Neural progenitor cell (in vitro differentiated cells): ENCODE measurements at regions not wholly inside any gene's neighbourhood (a gene's known extent, or its start where the extent isn't known, plus 50 kb on each side); places are given as distances from the start of the nearest gene placed in this dataset.
"Not testable (repeated sequence)": the region's sequence is repeated elsewhere in the genome, so short reads cannot be mapped to it uniquely, and the experiment has no call there.

ENCODE experiments used
- DNase-seq: peaks from one replicate; pipeline ENCODE4 v3.0.0-alpha.2; 2016; ENCODE audit warnings: low spot score
- H2AFZ ChIP-seq: fragments of 200-600 bp; sonication (generic); replicated peaks from 2 replicates; pipeline ENCODE4 v1.6.1; 2016; ENCODE audit warnings: antibody characterized with exemption
- H3F3A ChIP-seq: fragments of 200-600 bp; sonication (generic); 2 replicates; pipeline ENCODE4 v1.6.1; 2016; ENCODE audit warnings: antibody characterized with exemption, low read depth
- H3K27ac ChIP-seq: fragments of 200-600 bp; sonication (generic); 2 replicates; pipeline ENCODE4 v1.5.1; 2016; ENCODE audit warnings: mild to moderate bottlenecking
- H3K27me3 ChIP-seq: fragments of 200-600 bp; sonication (generic); 2 replicates; pipeline ENCODE4 v1.6.1; 2016; ENCODE audit warnings: mild to moderate bottlenecking, moderate library complexity
- H3K36me3 ChIP-seq: fragments of 200-600 bp; sonication (generic); 2 replicates; pipeline ENCODE4 v1.5.1; 2016
- H3K4me1 ChIP-seq: fragments of 200-600 bp; sonication (generic); 2 replicates; pipeline ENCODE4 v1.6.1; 2016; ENCODE audit warnings: mixed run types
- H3K4me2 ChIP-seq: fragments of 200-600 bp; sonication (generic); 2 replicates; pipeline ENCODE4 v1.6.1; 2016
- H3K4me3 ChIP-seq: fragments of 200-600 bp; sonication (generic); 2 replicates; pipeline ENCODE4 v1.5.1; 2016
- H3K79me2 ChIP-seq: fragments of 200-600 bp; sonication (generic); 2 replicates; pipeline ENCODE4 v1.6.1; 2016; ENCODE audit warnings: low read depth
- H3K9ac ChIP-seq: fragments of 200-600 bp; sonication (generic); 2 replicates; pipeline ENCODE4 v1.6.1; 2016
- H3K9me3 ChIP-seq: fragments of 200-600 bp; sonication (generic); 2 replicates; pipeline ENCODE4 v1.5.1; 2016; ENCODE audit warnings: low read depth
- H4K20me1 ChIP-seq: fragments of 200-600 bp; sonication (generic); 2 replicates; pipeline ENCODE4 v1.6.1; 2016; ENCODE audit warnings: low read depth
- H3K27ac Mint-ChIP-seq: 3 replicates; pipeline ENCODE4 v1.8.0; 2021; ENCODE audit warnings: mixed read lengths
- H3K27me3 Mint-ChIP-seq: 2 replicates; pipeline ENCODE4 v1.8.0; 2022; ENCODE audit warnings: low read depth, mild to moderate bottlenecking, inconsistent platforms, moderate library complexity, mixed read lengths; ENCODE audit not compliant: insufficient read depth
- H3K36me3 Mint-ChIP-seq: 3 replicates; pipeline ENCODE4 v1.8.0; 2021; ENCODE audit warnings: mixed read lengths
- H3K4me1 Mint-ChIP-seq: 3 replicates; pipeline ENCODE4 v1.8.0; 2021; ENCODE audit warnings: mixed read lengths
- H3K4me3 Mint-ChIP-seq: 3 replicates; pipeline ENCODE4 v1.8.0; 2021; ENCODE audit warnings: mild to moderate bottlenecking, moderate library complexity, mixed read lengths
- H3K9me3 Mint-ChIP-seq: 3 replicates; pipeline ENCODE4 v1.8.0; 2020; ENCODE audit warnings: mixed read lengths
- CTCF ChIP-seq: fragments of 200-600 bp; sonication (generic); IDR thresholded peaks from 2 replicates; pipeline ENCODE4 v1.5.1; 2017; ENCODE audit warnings: antibody characterized with exemption, mild to moderate bottlenecking
- EZH2 ChIP-seq: fragments of 200-600 bp; sonication (generic); IDR thresholded peaks from 2 replicates; pipeline ENCODE4 v1.6.1; 2017; ENCODE audit warnings: antibody characterized with exemption, mild to moderate bottlenecking, moderate library complexity
- EZH2phosphoT487 ChIP-seq: fragments of 200-600 bp; sonication (generic); IDR thresholded peaks from 2 replicates; pipeline ENCODE4 v1.6.1; 2017; ENCODE audit warnings: antibody characterized with exemption

DNA sequence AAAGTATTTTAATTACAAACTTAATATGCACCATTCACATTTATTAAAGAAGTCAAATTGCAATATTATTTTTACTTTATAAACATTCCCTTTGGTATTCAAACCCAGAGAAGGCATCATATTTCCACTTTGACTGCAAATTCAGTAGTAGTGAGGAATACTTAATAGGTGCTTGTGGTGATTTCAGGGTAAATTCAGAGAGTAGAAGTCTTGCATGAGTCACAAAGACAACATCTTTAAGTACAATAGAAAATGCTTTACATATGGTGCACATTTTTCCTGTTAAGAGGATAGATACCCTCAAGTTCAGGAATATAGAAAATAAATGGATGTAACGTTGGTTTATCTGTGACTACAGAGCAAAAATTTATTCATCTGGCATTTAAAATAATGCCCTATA lies 390.2 kb downstream of the TENT5A start:
- DNase-seq, result no peak
- Mint-ChIP-seq H3K36me3 (no peaks in the 10 kb centered on the region), H3K27ac (no peak overlapping the region), H3K9me3 (no peaks in the 10 kb centered on the region), H3K4me3 (no peak overlapping the region), H3K27me3 (no peaks in the 10 kb centered on the region), H3K4me1 (peaks cover 4% of the 10 kb centered on the region)
- H4K20me1 ChIP-seq, result no peaks in the 10 kb centered on the region
- no peaks in the 10 kb centered on the region for H3K9me3 ChIP-seq
- no peaks in the 10 kb centered on the region for H3K36me3 ChIP-seq
- no peak overlapping the region for H3K4me2 ChIP-seq
- TF ChIP-seq EZH2 (no peak), CTCF (no peak)
- H2AFZ ChIP-seq, result no peak overlapping the region
- no peak overlapping the region for H3K4me3 ChIP-seq
- H3K27ac ChIP-seq, result no peak overlapping the region
- H3K79me2 ChIP-seq, result no peaks in the 10 kb centered on the region
- H3K27me3 ChIP-seq, result no peaks in the 10 kb centered on the region
- H3K4me1 ChIP-seq, result no peaks in the 10 kb centered on the region
- no peak overlapping the region for H3K9ac ChIP-seq
- no peaks in the 10 kb centered on the region for H3F3A ChIP-seq

DNA sequence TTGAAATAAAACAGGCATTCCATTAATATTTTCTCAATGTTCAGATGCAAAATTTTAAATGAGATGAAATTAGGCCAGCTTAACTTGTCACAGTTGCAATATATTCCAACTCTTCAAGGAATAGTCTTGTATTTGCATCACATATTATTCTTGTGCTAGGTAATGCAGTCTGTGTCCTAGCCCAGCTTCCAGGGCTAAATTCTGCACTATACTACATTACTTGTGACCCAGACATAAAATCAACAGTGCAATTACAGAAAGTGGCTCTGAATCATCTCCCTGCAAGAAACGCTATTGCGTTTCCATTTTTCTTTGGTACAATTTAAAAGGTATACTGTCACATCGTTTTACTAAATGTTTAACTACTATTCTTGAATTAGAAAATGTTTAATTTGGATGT lies 399.2 kb downstream of the TENT5A start:
- peaks cover 7% of the 10 kb centered on the region for H3K27me3 Mint-ChIP-seq
- H2AFZ ChIP-seq, result no peak overlapping the region
- H3K4me3 Mint-ChIP-seq, result no peak overlapping the region
- DNase-seq, result no peak
- no peak overlapping the region for H3K27ac ChIP-seq
- H3K9me3 ChIP-seq, result no peaks in the 10 kb centered on the region
- no peaks in the 10 kb centered on the region for H4K20me1 ChIP-seq
- no peaks in the 10 kb centered on the region for H3K36me3 Mint-ChIP-seq
- no peaks in the 10 kb centered on the region for H3K79me2 ChIP-seq
- H3K36me3 ChIP-seq, result no peaks in the 10 kb centered on the region
- TF ChIP-seq CTCF (no peak), EZH2phosphoT487 (no peak), EZH2 (no peak)
- H3K9me3 Mint-ChIP-seq, result no peaks in the 10 kb centered on the region
- no peak overlapping the region for H3K27ac Mint-ChIP-seq
- no peaks in the 10 kb centered on the region for H3K4me1 Mint-ChIP-seq
- no peaks in the 10 kb centered on the region for H3K4me1 ChIP-seq
- H3K27me3 ChIP-seq, result no peaks in the 10 kb centered on the region
- H3K9ac ChIP-seq, result no peak overlapping the region
- no peaks in the 10 kb centered on the region for H3F3A ChIP-seq
- no peak overlapping the region for H3K4me3 ChIP-seq
- no peak overlapping the region for H3K4me2 ChIP-seq

DNA sequence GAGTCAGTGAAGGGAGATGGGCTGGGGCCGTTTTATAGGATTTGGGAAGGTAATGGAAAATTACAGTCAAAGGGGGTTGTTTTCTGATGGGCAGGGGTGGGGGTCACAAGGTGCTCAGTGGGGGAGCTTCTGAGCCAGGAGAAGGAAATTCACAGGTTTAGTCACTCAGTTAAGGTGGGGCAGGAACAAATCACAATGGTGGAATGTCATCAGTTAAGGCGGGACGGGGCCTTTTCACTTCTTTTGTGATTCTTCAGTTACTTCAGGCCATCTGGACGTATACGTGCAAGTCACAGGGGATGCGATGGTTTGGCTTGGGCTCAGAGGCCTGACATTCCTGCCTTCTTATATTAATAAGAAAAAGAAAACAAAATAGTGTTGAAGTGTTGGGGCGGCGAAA lies 408.5 kb downstream of the TENT5A start:
- H3K27ac Mint-ChIP-seq, H3K4me1 Mint-ChIP-seq, H3K27me3 ChIP-seq, H3K27ac ChIP-seq, H3K79me2 ChIP-seq, H3K4me3 ChIP-seq, H3K4me2 ChIP-seq, H3K36me3 Mint-ChIP-seq, H3F3A ChIP-seq, H3K9me3 ChIP-seq, H2AFZ ChIP-seq, H3K36me3 ChIP-seq, H3K4me3 Mint-ChIP-seq, H3K9me3 Mint-ChIP-seq, DNase-seq, H3K27me3 Mint-ChIP-seq, H4K20me1 ChIP-seq, H3K9ac ChIP-seq, H3K4me1 ChIP-seq: not testable (repeated sequence)

DNA sequence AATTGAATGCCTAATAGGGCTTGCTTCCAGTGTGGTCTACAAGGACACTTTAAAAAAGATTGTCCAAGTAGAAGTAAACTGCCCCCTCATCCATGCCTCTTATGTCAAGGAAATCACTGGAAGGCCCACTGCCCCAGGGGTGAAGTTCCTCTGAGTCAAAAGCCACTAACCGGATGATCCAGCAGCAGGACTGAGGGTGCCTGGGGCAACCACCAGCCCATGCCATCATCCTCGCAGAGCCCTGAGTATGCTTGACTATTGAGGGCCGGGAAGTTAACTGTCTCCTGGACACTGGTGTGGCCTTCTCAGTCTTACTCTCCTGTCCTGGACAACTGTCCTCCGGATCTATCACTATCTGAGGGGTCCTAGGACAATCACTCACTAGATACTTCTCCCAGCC lies 411.5 kb downstream of the TENT5A start:
- Histone ChIP-seq H3F3A (no peaks in the 10 kb centered on the region), H3K27ac (no peak overlapping the region), H2AFZ (no peak overlapping the region), H3K36me3 (no peaks in the 10 kb centered on the region), H3K4me2 (no peak overlapping the region), H3K9ac (no peak overlapping the region), H3K27me3 (no peaks in the 10 kb centered on the region), H3K4me3 (no peak overlapping the region), H3K9me3 (no peaks in the 10 kb centered on the region), H3K4me1 (no peaks in the 10 kb centered on the region), H3K79me2 (no peaks in the 10 kb centered on the region), H4K20me1 (no peaks in the 10 kb centered on the region)
- no peaks in the 10 kb centered on the region for H3K27me3 Mint-ChIP-seq
- no peak overlapping the region for H3K27ac Mint-ChIP-seq
- no peaks in the 10 kb centered on the region for H3K36me3 Mint-ChIP-seq
- TF ChIP-seq CTCF (no peak), EZH2 (no peak), EZH2phosphoT487 (no peak)
- H3K4me1 Mint-ChIP-seq, result peaks cover 5% of the 10 kb centered on the region
- peaks cover 6% of the 10 kb centered on the region for H3K9me3 Mint-ChIP-seq
- DNase-seq, result no peak
- no peak overlapping the region for H3K4me3 Mint-ChIP-seq
